Fibroblast of the aortic adventitia (primary cell): ENCODE measurements at regions not wholly inside any gene's neighbourhood (a gene's known extent, or its start where the extent isn't known, plus 50 kb on each side); places are given as distances from the start of the nearest gene placed in this dataset.

Experiments
- DNase-seq: peaks from one replicate; pipeline ENCODE4 v3.0.0-alpha.2; 2010; ENCODE audit warnings: low read depth
- H3K4me3 ChIP-seq: 2 replicates; pipeline ENCODE4 v1.5.1; 2011; ENCODE audit warnings: low read depth, mild to moderate bottlenecking, control low read depth, low read length, moderate library complexity
- TF ChIP-seq, protein P1 (sequence below): IDR thresholded peaks from 2 replicates; pipeline ENCODE4 v1.5.1; 2011; ENCODE audit warnings: mild to moderate bottlenecking, low read length, control low read depth, inconsistent platforms; ENCODE audit not compliant: insufficient read depth

DNA sequence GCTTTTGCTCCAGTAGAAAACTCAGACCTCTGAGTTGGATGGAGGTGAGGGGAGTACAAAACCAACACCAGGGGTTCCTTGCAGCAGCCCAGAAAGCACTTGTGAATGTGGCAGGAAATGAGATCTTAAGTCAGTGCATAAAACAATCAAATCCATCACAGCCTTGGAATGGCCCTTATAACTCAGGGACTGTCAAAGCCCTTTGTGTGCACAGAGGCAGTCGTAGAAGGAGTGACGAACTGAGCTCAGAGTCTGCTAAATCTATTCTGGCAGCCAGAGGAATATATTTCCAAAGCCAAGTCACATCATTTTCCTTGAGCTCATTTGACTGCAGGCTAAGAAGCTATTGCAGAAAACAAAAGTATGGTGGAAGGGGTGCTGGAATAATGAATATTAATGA lies 676.6 kb downstream of the DHX35 start:
- DNase-seq: no peak
- TF ChIP-seq, protein P1, sequence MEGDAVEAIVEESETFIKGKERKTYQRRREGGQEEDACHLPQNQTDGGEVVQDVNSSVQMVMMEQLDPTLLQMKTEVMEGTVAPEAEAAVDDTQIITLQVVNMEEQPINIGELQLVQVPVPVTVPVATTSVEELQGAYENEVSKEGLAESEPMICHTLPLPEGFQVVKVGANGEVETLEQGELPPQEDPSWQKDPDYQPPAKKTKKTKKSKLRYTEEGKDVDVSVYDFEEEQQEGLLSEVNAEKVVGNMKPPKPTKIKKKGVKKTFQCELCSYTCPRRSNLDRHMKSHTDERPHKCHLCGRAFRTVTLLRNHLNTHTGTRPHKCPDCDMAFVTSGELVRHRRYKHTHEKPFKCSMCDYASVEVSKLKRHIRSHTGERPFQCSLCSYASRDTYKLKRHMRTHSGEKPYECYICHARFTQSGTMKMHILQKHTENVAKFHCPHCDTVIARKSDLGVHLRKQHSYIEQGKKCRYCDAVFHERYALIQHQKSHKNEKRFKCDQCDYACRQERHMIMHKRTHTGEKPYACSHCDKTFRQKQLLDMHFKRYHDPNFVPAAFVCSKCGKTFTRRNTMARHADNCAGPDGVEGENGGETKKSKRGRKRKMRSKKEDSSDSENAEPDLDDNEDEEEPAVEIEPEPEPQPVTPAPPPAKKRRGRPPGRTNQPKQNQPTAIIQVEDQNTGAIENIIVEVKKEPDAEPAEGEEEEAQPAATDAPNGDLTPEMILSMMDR: no peak
- no peak overlapping the region for H3K4me3 ChIP-seq

DNA sequence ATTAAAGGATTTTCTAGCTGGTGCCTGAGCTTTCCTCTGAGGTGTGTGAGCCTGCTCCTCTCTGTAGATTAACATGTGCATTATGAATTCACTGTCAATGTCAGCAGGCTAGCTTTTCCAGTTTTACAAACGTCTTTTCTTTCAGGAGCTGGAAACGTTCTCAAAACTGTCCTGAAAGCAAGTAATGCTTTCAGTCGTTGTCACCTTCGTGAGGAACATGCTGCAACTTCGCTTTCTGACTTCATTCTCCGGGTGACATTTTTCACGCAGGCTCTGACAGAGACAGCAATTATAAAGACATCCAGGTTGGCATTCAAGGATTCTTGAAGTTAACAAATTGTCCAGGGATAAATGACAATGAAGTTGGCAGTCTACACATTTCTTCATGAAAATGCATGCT lies 671.5 kb downstream of the DHX35 start:
- no peak for DNase-seq
- TF ChIP-seq, protein P1: no peak
- no peak overlapping the region for H3K4me3 ChIP-seq

DNA sequence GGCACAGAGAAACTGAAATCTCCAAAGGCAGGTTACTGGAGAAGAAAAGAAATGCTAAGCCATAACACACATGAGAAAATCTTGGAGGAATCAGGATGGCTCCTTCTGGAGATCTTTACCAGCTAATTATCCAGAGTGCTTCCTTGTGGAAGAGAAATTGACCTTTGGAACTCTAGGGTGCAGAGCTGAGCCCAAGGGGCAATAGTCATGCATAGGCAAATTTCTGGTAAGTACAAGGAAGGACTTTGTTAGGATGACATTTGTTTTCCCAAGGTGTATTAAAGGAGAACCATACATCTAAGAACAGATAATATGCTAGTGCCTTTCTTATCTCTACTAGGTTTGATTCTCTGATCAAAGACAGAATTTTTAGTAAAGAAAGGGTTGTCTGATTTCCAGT lies 670.6 kb downstream of the DHX35 start:
- H3K4me3 ChIP-seq: no peak overlapping the region
- no peak for DNase-seq
- TF ChIP-seq, protein P1: no peak

DNA sequence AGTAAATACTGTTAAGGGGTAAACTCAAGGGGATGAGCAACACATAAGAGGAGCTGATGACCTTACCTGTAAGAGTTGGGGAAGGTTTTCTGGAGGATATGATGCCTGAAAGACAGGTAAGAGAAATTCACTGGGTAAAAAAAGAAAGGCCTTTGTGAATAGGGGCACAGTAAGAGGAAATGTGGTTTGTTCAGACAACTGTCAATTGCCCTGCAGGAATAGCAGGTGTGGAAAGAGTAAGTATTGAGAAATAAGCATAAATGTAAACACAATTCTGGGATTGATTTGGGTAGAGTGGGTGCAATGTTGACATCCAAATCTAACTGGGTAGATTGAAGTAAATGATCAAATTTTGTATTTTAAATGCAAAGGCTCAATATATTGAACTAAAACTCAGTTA lies 670.0 kb downstream of the DHX35 start:
- TF ChIP-seq, protein P1: no peak
- no peak overlapping the region for H3K4me3 ChIP-seq
- no peak for DNase-seq

DNA sequence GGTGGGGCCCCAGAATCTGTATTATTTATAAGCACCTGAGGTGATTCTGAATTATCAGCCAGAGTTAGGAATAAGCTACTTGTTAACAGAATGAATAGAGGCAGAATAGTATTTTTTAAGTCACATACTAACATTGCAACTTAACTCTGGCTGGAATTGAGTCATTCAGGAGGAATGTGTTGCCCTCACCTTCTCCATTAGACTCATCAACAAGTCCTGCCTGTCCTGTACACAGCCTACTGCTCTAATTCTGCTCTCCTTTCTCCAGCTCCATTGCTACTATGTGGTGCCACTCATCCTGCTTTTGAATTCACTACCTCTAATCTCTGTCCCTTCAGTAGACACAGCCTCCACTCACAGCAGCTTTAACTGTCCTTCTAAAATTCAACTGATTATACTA lies 669.4 kb downstream of the DHX35 start:
- H3K4me3 ChIP-seq: no peak overlapping the region
- DNase-seq: no peak
- TF ChIP-seq, protein P1: no peak

DNA sequence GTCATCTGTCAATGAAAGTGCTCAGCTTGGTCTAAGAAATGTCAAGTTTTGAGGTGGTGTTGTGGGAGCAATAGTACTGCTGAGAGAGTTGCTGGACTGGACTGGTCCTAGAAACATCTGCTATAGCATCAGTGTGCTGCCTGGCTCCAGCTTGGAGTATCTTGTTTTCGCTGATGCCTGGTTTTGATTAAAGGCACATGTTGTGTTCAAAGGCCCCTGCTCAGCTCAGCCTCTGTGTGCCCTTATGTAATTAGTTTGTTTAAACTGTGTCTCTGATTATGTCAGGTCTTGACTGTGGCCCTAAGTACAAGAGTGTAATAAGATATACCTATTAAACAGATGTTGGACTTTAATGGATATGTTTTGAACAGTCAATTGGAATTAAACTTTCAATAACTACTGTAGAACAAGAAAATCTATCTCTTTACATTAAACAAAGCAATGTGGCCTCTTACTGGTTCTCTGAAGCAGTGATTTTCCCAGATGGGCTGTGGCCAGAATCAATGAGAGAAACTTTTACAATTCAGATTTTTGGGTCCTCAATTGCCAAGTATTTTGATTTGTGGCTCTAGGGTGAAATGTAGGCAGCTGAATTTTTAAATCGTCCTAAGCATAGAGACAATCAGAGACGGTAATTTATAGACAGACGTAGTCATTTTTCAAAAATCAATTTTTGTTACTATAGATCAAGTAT lies 668.2 kb downstream of the DHX35 start:
- no peak for DNase-seq
- no peak overlapping the region for H3K4me3 ChIP-seq
- TF ChIP-seq, protein P1: no peak

DNA sequence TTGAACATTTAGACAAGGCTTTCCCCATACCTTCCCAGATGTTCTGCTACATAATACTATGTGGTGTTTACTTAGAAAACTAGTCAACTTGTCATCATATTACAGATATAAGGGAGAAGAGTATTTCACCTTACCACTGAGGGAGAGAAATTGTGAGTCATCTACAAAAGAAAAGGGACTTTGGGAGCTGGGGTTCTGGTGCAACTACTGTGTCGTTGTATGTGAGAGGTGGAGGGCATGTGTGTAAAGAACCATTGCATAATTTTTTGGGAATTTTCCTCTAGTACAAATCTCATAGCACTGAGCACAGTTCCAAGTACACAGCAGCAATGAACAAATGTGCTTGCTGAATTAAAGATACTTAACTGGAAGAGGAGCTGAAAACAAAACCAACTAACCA lies 665.6 kb downstream of the DHX35 start:
- DNase-seq: no peak
- H3K4me3 ChIP-seq: no peak overlapping the region
- TF ChIP-seq, protein P1: no peak
